ENCODE measurements at regions not wholly inside any gene's neighbourhood (a gene's known extent, or its start where the extent isn't known, plus 50 kb on each side); places are given as distances from the start of the nearest gene placed in this dataset.

GRCh38 chr10:114876602-114877300 is 55.2 kb downstream of the FHIP2A start:
- TF ChIP-seq, protein P1, sequence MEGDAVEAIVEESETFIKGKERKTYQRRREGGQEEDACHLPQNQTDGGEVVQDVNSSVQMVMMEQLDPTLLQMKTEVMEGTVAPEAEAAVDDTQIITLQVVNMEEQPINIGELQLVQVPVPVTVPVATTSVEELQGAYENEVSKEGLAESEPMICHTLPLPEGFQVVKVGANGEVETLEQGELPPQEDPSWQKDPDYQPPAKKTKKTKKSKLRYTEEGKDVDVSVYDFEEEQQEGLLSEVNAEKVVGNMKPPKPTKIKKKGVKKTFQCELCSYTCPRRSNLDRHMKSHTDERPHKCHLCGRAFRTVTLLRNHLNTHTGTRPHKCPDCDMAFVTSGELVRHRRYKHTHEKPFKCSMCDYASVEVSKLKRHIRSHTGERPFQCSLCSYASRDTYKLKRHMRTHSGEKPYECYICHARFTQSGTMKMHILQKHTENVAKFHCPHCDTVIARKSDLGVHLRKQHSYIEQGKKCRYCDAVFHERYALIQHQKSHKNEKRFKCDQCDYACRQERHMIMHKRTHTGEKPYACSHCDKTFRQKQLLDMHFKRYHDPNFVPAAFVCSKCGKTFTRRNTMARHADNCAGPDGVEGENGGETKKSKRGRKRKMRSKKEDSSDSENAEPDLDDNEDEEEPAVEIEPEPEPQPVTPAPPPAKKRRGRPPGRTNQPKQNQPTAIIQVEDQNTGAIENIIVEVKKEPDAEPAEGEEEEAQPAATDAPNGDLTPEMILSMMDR (IDR thresholded peaks at IDR 0.05), result peak; percentile 34 to 63 (median 52)
- no peak for TF ChIP-seq POLR2A (IDR thresholded peaks at IDR 0.05)

Data from prostate gland (tissue), 2 donors.